Amniotic stem cell (primary cell): ENCODE measurements at regions not wholly inside any gene's neighbourhood (a gene's known extent, or its start where the extent isn't known, plus 50 kb on each side); places are given as distances from the start of the nearest gene placed in this dataset.
"Not testable (repeated sequence)": the region's sequence is repeated elsewhere in the genome, so short reads cannot be mapped to it uniquely, and the experiment has no call there.

Experiments used
- DNase-seq: peaks from one replicate; lab custom pipeline; 2025; lab: John Stamatoyannopoulos, UW

DNA sequence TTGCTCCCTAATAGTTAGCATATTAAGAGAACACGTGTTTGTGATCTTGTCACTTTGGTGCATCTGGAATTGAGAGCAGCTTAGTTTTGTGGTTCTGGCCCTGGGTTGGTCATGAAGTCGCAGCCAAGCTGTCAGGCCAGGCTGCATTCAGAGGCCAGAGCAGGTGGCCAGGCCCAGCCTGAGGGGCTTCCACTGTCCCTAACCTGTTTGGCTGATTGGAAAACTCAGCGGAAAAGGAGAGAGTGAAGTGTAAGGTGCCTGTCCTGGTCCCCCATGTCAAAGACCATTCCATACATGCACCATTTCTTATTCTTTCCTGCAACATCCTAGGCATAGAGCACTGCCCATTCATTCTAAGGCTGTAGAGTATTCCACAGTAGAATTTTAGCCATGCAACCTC is 111.5 kb upstream of the IGLL5 start:
- DNase-seq: no peak

DNA sequence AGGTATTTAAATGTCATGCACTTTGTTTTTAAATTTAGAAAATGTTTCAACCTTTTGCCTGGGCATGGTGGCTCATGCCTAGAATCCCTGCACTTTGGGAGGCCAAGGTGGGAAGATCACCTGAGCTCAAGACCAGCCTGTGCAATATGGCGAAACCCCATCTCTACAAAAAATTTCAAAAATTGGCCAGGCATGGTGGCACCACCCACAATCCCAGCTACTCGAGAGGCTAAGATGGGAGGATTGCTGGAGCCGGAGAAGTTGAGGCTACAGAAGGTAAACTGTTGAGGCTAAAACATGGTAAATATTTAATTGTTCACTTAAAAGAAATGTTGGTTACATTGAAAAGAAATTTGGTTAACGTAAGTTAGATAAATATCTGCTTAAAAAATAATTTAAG is 108.4 kb upstream of the IGLL5 start:
- DNase-seq: no peak

GRCh38 chr22:22783575-22783974 is 104.0 kb upstream of the IGLL5 start:
- DNase-seq: no peak

GRCh38 chr22:22784249-22785039 is 103.2 kb upstream of the IGLL5 start:
- DNase-seq: no peak

GRCh38 chr22:22785316-22786065 is 102.1 kb upstream of the IGLL5 start:
- DNase-seq: no peak

GRCh38 chr22:22786301-22787115 is 101.1 kb upstream of the IGLL5 start:
- no peak for DNase-seq

GRCh38 chr22:22787151-22787550 is 100.5 kb upstream of the IGLL5 start:
- DNase-seq: no peak

DNA sequence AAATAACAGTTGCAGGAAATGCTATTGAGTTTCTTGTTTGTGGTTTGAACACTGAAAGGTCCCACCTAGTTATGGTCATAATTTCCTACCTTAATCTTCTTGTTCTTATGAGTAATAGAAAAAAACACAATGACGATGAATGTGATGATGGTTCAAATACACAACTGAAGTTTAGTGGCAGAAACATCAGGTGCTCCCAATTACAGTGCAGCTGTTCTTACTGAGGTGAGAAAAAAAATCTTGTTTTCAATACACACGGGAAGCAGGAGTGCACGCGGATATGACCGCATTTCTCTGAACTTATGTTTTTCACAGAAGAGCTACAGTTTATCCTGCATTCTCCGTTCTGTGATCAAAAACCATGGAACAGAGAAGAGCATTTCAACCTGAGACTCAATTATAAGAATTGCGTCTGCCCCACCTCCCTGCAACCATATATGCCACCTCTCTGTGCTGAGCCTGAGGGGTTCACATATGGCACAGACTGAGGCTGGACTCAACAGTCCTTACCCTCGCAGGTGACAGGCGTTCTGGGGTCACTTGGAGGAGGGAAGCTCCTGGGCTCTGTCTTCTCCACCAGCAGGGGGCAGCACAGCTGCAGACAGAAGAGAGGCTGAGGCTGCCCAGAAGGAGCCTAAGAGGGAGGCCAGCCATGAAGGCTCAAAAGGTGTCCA is 99.7 kb upstream of the IGLL5 start:
- DNase-seq: no peak

DNA sequence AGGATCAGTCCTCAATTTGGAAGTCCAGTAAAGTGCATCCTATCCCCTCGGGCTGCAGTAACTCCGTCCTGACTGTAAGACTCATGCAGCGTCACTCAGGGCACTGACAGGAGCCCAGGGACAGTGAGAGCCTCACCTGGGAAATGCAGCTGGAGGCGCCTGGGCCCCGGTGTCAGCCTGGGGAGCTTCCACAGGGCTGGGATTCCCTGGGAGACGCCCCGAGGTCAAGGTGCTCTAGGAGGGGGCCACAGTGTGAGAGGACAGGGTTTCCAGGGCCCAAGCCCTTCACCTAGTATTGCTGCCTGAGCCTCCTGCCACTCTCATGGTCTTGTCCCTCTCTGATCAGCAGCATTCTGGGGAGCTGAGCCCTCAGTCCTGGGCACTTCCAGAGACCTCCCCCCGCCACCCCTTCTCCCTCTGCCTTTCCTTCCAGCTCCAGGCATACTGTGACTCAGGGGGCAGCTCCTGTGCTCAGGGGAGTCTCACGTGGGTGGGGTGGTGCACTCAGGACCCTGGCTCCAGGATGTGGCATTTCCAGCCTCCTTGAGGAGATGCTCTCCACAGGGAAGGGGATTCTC is 99.1 kb upstream of the IGLL5 start:
- no peak for DNase-seq

DNA sequence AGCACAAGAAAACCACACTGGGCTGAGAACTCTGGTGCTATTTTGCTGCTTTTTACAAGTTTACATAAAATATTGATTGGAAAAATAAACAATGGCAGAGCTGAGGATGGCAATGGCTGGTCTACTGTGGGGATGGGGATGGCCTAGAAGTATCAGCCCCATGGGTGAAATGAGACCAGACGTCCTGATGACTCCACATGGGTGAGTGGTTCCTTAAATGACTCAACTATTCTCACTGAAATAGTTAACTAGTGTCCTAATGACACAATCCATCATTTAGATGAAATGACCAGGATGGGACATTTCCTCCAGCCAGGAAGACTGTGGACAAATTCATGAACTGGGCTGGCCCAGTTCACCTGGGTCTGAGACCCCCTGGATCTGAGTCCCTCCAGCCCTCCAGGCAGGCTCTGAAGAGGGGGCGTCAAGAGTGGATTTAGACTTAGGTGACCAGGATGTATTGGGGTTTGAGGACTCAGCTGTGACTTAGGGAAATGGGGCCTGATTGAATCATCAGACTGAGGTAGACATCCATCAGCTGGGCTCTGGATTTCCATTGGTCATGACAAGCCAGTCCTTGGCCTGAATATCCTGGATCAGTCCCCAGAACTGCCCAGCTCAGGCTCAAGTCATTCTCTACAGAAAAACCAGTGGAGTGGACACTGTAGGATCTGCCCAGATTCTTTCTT is 98.2 kb upstream of the IGLL5 start:
- DNase-seq: no peak

DNA sequence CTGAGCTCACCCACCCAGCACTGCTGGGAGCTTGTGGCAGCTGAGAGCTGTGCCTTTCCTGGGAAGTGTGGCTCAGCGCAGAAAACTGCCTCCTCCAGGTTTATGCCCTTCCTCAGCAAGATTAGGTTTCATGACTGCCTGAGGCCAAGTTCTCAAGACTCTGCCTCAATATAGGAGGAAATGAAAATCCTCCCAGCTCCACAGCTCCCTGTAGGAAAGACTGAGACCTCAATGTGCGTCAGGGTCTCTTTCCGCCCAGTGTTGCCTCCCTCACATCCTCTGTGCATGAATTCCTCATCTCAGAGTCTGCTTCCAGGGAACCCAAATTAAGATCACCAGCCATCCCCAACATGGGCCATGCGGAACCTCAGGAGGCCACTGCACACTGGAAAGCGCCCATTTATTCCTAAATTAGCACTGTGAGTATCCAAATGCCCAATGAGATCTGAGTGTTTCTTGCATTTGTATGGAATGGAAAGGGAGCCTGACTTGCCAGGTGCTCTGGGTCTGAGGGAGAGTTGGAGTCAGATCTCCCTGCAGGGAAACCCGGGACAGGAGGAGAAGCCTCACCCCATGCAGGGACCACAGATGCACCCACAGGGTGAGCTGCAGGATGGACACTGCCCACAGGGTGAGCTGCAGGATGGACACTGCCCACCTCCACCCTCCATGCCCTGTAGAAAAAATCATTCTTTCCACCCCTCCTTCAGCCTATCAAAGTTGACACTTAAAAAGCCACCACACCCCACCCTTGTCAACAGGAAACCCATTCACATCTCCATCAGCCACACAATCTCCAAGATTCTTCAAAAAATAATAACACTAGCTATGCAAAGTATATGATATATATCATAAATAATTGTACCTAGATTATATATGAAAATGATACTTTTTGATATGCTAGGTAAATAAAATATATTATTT is 97.4 kb upstream of the IGLL5 start:
- DNase-seq: no peak

DNA sequence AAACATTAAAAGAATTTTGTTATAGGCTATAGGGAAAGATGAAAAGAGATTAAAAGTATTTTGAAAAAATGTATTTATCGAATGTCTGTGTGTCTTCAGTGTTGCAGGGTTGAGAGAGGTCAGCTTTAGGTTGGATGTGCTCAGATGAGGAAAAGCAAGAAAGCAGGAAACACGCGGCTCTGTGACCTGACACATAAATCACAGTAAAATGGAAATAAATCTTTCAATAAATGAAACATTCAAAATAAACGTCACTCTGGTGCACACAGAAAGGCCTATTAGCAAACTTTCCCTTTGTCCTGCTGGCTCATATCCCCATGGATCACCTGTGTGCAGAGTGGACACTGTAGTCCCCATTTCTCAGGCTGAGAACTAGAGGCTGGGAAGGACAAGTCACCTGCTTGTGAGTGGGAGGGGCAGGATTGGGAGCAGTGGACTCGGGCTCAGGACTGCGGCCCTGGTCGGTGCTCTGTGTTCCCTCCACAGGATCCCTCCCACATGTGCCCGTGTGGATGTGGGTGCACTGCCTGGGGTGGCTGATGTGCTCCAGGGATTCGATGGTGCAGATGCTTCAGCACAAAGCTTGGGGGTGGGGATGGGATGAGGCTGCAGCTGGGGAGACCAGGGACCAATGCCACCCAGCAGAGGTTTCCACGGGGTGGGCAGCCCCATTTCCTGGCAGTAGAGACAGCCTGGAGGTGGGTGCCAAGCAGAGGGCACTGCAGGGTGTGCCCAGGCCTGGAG is 96.0 kb upstream of the IGLL5 start:
- DNase-seq: no peak

DNA sequence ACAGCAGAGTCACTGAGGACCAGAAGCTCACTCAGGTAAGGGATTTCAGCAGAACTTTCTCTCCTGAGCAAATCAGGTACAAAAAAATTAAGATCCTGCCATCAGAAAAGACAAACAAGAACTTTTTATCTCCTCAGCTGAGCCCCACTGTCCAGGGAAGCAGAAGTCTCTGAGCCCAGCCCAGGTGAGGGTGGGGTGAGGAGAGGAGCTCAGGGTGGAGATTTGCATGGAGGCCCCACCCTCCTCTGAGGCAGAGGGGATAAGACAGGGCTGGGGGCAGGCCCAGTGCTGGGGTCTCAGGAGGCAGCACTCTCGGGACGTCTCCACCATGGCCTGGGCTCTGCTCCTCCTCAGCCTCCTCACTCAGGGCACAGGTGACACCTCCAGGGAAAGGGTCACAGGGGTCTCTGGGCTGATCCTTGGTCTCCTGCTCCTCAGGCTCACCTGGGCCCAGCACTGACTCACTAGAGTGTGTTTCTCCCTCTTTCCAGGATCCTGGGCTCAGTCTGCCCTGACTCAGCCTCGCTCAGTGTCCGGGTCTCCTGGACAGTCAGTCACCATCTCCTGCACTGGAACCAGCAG is 95.3 kb upstream of the IGLL5 start:
- not testable (repeated sequence) for DNase-seq

- not testable (repeated sequence) for DNase-seq
Measured at GRCh38 chr22:22795639-22796038, 92.0 kb upstream of the IGLL5 start.

GRCh38 chr22:22796724-22797123 is 90.9 kb upstream of the IGLL5 start:
- no peak for DNase-seq

GRCh38 chr22:22798232-22798616 is 89.4 kb upstream of the IGLL5 start:
- DNase-seq: no peak

- no peak for DNase-seq
Measured at GRCh38 chr22:22798716-22799115, 88.9 kb upstream of the IGLL5 start.

DNA sequence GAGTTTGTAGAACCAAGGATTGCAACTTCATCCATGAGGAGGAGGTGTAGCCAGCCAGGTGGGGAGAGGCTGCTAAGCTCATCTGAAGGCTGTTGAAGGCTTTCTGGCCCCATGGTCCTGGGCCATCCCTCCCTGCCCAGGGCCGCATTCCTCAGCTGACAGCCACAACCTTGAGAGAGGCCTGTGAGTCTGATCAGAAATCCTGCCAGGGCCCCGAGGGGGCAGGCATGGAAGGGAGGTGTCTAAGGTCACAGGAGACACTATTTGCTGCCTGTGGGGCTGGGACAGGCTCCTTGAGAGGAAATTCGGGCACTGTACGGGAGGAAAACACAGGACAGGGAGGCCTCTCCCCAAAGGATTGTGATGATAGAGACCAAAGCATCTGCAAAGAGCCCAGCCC is 88.1 kb upstream of the IGLL5 start:
- DNase-seq: no peak

GRCh38 chr22:22800716-22801115 is 86.9 kb upstream of the IGLL5 start:
- no peak for DNase-seq
